BLaER1 (cell line): ENCODE measurements at regions not wholly inside any gene's neighbourhood (a gene's known extent, or its start where the extent isn't known, plus 50 kb on each side); places are given as distances from the start of the nearest gene placed in this dataset.
"Not testable (repeated sequence)": the region's sequence is repeated elsewhere in the genome, so short reads cannot be mapped to it uniquely, and the experiment has no call there.

Experiments used
- H3K27ac ChIP-seq: shearing (Covaris generic); formaldehyde crosslinking; 2 replicates; pipeline ENCODE4 v1.8.1; 2022
- H3K27me3 ChIP-seq: shearing (Covaris generic); formaldehyde crosslinking; 2 replicates; pipeline ENCODE4 v1.8.1; 2022
- H3K36me3 ChIP-seq: shearing (Covaris generic); formaldehyde crosslinking; 2 replicates; pipeline ENCODE4 v1.8.1; 2022
- H3K4me1 ChIP-seq: shearing (Covaris generic); formaldehyde crosslinking; 2 replicates; pipeline ENCODE4 v1.8.1; 2022
- H3K4me2 ChIP-seq: shearing (Covaris generic); formaldehyde crosslinking; 2 replicates; pipeline ENCODE4 v1.8.1; 2022
- H3K4me3 ChIP-seq: shearing (Covaris generic); formaldehyde crosslinking; 2 replicates; pipeline ENCODE4 v1.8.1; 2022
- H3K9ac ChIP-seq: shearing (Covaris generic); formaldehyde crosslinking; 2 replicates; pipeline ENCODE4 v1.8.1; 2022
- H3K9me3 ChIP-seq: shearing (Covaris generic); formaldehyde crosslinking; 2 replicates; pipeline ENCODE4 v1.8.1; 2022
- H4K20me1 ChIP-seq: shearing (Covaris generic); formaldehyde crosslinking; 2 replicates; pipeline ENCODE4 v1.8.1; 2022
- Cebpa-rat ChIP-seq: shearing (Covaris generic); IDR thresholded peaks from 2 replicates; pipeline ENCODE4 v1.8.1; 2022

- no peak overlapping the region for H3K4me3 ChIP-seq
- no peak for TF ChIP-seq Cebpa-rat
- no peaks in the 10 kb centered on the region for H3K9me3 ChIP-seq
- no peak overlapping the region for H3K27ac ChIP-seq
- no peaks in the 10 kb centered on the region for H4K20me1 ChIP-seq
- no peaks in the 10 kb centered on the region for H3K4me1 ChIP-seq
- no peak overlapping the region for H3K9ac ChIP-seq
- no peak overlapping the region for H3K4me2 ChIP-seq
- H3K27me3 ChIP-seq: no peaks in the 10 kb centered on the region
- no peaks in the 10 kb centered on the region for H3K36me3 ChIP-seq
Measured at GRCh38 chr9:31574006-31574765, 810.3 kb upstream of the ACO1 start.

GRCh38 chr9:31582071-31582470, 802.4 kb upstream of the ACO1 start:
- Histone ChIP-seq H3K4me1 (peaks cover 1% of the 10 kb centered on the region; the same call in 1 of the 2 replicates), H3K27ac (no peak overlapping the region), H3K36me3 (no peaks in the 10 kb centered on the region), H3K27me3 (no peaks in the 10 kb centered on the region), H3K4me2 (no peak overlapping the region), H3K4me3 (no peak overlapping the region), H4K20me1 (no peaks in the 10 kb centered on the region), H3K9me3 (no peaks in the 10 kb centered on the region), H3K9ac (no peak overlapping the region)
- no peak for TF ChIP-seq Cebpa-rat

- no peak for TF ChIP-seq Cebpa-rat
- Histone ChIP-seq H4K20me1 (no peaks in the 10 kb centered on the region), H3K4me1 (peaks cover 6% of the 10 kb centered on the region; the same call in 1 of the 2 replicates), H3K4me3 (no peak overlapping the region), H3K9me3 (no peaks in the 10 kb centered on the region), H3K27me3 (no peaks in the 10 kb centered on the region), H3K9ac (no peak overlapping the region), H3K4me2 (no peak overlapping the region), H3K27ac (no peak overlapping the region), H3K36me3 (no peaks in the 10 kb centered on the region)
Measured at GRCh38 chr9:31582561-31582960, 801.9 kb upstream of the ACO1 start.

- H3K4me3 ChIP-seq: no peak overlapping the region
- H3K4me2 ChIP-seq: no peak overlapping the region
- no peak overlapping the region for H3K27ac ChIP-seq
- no peak for TF ChIP-seq Cebpa-rat
- no peaks in the 10 kb centered on the region for H3K9me3 ChIP-seq
- H3K4me1 ChIP-seq: peaks cover 8% of the 10 kb centered on the region; the same call in 1 of the 2 replicates
- H4K20me1 ChIP-seq: no peaks in the 10 kb centered on the region
- H3K9ac ChIP-seq: no peak overlapping the region
- H3K27me3 ChIP-seq: no peaks in the 10 kb centered on the region
- H3K36me3 ChIP-seq: no peaks in the 10 kb centered on the region
Measured at GRCh38 chr9:31585158-31585557, 799.3 kb upstream of the ACO1 start.

GRCh38 chr9:31587146-31587545, 797.3 kb upstream of the ACO1 start:
- H3K4me1 ChIP-seq: peaks cover 8% of the 10 kb centered on the region; the same call in 1 of the 2 replicates
- no peaks in the 10 kb centered on the region for H3K27me3 ChIP-seq
- H3K36me3 ChIP-seq: no peaks in the 10 kb centered on the region
- no peak overlapping the region for H3K27ac ChIP-seq
- no peak overlapping the region for H3K4me3 ChIP-seq
- H3K9me3 ChIP-seq: no peaks in the 10 kb centered on the region
- no peak overlapping the region for H3K4me2 ChIP-seq
- H4K20me1 ChIP-seq: no peaks in the 10 kb centered on the region
- no peak overlapping the region for H3K9ac ChIP-seq
- TF ChIP-seq Cebpa-rat: no peak

GRCh38 chr9:31588006-31588405, 796.4 kb upstream of the ACO1 start:
- Histone ChIP-seq H3K9ac (no peak overlapping the region), H3K27ac (no peak overlapping the region), H3K4me2 (no peak overlapping the region), H3K9me3 (no peaks in the 10 kb centered on the region), H3K4me3 (no peak overlapping the region), H4K20me1 (no peaks in the 10 kb centered on the region), H3K4me1 (peaks cover 8% of the 10 kb centered on the region; the same call in 1 of the 2 replicates), H3K36me3 (no peaks in the 10 kb centered on the region), H3K27me3 (no peaks in the 10 kb centered on the region)
- no peak for TF ChIP-seq Cebpa-rat

- Histone ChIP-seq H3K4me1 (peaks cover 8% of the 10 kb centered on the region; the same call in 1 of the 2 replicates), H3K27me3 (no peaks in the 10 kb centered on the region), H3K27ac (no peak overlapping the region), H3K4me3 (no peak overlapping the region), H4K20me1 (no peaks in the 10 kb centered on the region), H3K4me2 (no peak overlapping the region), H3K9ac (no peak overlapping the region), H3K9me3 (no peaks in the 10 kb centered on the region), H3K36me3 (no peaks in the 10 kb centered on the region)
- no peak for TF ChIP-seq Cebpa-rat
Measured at GRCh38 chr9:31588756-31589155, 795.7 kb upstream of the ACO1 start.

GRCh38 chr9:31590091-31590490, 794.4 kb upstream of the ACO1 start:
- Histone ChIP-seq H3K27ac (no peak overlapping the region), H3K9ac (no peak overlapping the region), H3K9me3 (no peaks in the 10 kb centered on the region), H4K20me1 (no peaks in the 10 kb centered on the region), H3K36me3 (no peaks in the 10 kb centered on the region), H3K4me2 (no peak overlapping the region), H3K27me3 (no peaks in the 10 kb centered on the region), H3K4me1 (peaks cover 8% of the 10 kb centered on the region; the same call in 1 of the 2 replicates), H3K4me3 (no peak overlapping the region)
- TF ChIP-seq Cebpa-rat: no peak

- not testable (repeated sequence) for H3K36me3 ChIP-seq, H3K27me3 ChIP-seq, H3K4me3 ChIP-seq, H3K27ac ChIP-seq, H3K4me1 ChIP-seq, H3K9ac ChIP-seq, H3K9me3 ChIP-seq, H3K4me2 ChIP-seq, H4K20me1 ChIP-seq
Measured at GRCh38 chr9:31597086-31597485, 787.4 kb upstream of the ACO1 start.

GRCh38 chr9:31597977-31598376, 786.5 kb upstream of the ACO1 start:
- H3K27me3 ChIP-seq: no peaks in the 10 kb centered on the region
- no peak overlapping the region for H3K4me3 ChIP-seq
- H3K9ac ChIP-seq: no peak overlapping the region
- no peaks in the 10 kb centered on the region for H3K9me3 ChIP-seq
- no peak for TF ChIP-seq Cebpa-rat
- H3K4me2 ChIP-seq: no peak overlapping the region
- H3K4me1 ChIP-seq: no peaks in the 10 kb centered on the region
- H3K27ac ChIP-seq: no peak overlapping the region
- no peaks in the 10 kb centered on the region for H3K36me3 ChIP-seq
- H4K20me1 ChIP-seq: no peaks in the 10 kb centered on the region
